H1 (cell line): ENCODE measurements at regions not wholly inside any gene's neighbourhood (a gene's known extent, or its start where the extent isn't known, plus 50 kb on each side); places are given as distances from the start of the nearest gene placed in this dataset.

Experiments used
- CHD2 ChIP-seq: IDR thresholded peaks from 2 replicates; pipeline ENCODE4 v1.6.1; 2012; ENCODE audit warnings: low read length, improper control_type of control experiment
- CTCF ChIP-seq, 3 experiments: IDR thresholded peaks; 1 replicate in 2 of 3; 2 replicates in 1 of 3; pipeline versions ENCODE4 v1.5.1 to v1.6.1; 2011; ENCODE audit warnings: low read length in 3 of 3, mild to moderate bottlenecking in 3 of 3, inconsistent platforms in 2 of 3, low read depth in 1 of 3, moderate library complexity in 1 of 3; ENCODE audit not compliant: insufficient read depth in 1 of 3; ENCODE audit errors: control extremely low read depth in 1 of 3
- E2F6 ChIP-seq: IDR thresholded peaks from 2 replicates; pipeline ENCODE4 v1.6.1; 2012; ENCODE audit warnings: inconsistent platforms
- GABPA ChIP-seq: IDR thresholded peaks from 2 replicates; pipeline ENCODE4 v1.6.1; 2011; ENCODE audit warnings: mild to moderate bottlenecking, low read length, moderate library complexity, borderline replicate concordance; ENCODE audit not compliant: insufficient read depth
- KDM1A ChIP-seq: fragments of 200-600, 300-600 bp; sonication (generic); IDR thresholded peaks from 2 replicates; pipeline ENCODE4 v1.7.1; 2016; ENCODE audit warnings: mild to moderate bottlenecking, low read length, borderline replicate concordance
- POLR2AphosphoS5 ChIP-seq: IDR thresholded peaks from 2 replicates; pipeline ENCODE4 v1.6.1; 2011; ENCODE audit warnings: low read depth, low read length
- TF ChIP-seq, protein P1 (sequence below): fragments of 300-600 bp; sonication (generic); IDR thresholded peaks from 2 replicates; pipeline ENCODE4 v1.7.1; 2012; ENCODE audit warnings: low read length, moderate library complexity, mild to moderate bottlenecking, inconsistent platforms; ENCODE audit not compliant: insufficient replicate concordance

DNA sequence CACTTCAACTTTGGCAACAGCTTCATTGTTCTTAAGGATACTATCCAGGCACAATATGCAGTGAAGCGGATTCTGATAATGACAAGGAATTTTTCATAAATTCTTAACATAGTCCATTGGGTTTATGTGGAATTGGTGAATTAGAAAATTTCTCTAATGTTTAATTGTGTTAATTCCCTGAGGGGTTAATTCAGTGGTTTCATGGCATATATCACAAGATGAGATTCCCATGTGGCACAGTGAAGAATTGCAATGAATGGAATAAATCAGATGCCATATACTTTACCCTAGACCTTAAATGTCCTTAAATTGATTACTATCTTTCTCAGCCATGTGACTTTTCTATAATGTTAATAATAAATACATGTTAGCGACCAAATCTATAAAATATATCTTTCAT is 1244.1 kb downstream of the ROBO2 start (continued):
- TF ChIP-seq, protein P1, sequence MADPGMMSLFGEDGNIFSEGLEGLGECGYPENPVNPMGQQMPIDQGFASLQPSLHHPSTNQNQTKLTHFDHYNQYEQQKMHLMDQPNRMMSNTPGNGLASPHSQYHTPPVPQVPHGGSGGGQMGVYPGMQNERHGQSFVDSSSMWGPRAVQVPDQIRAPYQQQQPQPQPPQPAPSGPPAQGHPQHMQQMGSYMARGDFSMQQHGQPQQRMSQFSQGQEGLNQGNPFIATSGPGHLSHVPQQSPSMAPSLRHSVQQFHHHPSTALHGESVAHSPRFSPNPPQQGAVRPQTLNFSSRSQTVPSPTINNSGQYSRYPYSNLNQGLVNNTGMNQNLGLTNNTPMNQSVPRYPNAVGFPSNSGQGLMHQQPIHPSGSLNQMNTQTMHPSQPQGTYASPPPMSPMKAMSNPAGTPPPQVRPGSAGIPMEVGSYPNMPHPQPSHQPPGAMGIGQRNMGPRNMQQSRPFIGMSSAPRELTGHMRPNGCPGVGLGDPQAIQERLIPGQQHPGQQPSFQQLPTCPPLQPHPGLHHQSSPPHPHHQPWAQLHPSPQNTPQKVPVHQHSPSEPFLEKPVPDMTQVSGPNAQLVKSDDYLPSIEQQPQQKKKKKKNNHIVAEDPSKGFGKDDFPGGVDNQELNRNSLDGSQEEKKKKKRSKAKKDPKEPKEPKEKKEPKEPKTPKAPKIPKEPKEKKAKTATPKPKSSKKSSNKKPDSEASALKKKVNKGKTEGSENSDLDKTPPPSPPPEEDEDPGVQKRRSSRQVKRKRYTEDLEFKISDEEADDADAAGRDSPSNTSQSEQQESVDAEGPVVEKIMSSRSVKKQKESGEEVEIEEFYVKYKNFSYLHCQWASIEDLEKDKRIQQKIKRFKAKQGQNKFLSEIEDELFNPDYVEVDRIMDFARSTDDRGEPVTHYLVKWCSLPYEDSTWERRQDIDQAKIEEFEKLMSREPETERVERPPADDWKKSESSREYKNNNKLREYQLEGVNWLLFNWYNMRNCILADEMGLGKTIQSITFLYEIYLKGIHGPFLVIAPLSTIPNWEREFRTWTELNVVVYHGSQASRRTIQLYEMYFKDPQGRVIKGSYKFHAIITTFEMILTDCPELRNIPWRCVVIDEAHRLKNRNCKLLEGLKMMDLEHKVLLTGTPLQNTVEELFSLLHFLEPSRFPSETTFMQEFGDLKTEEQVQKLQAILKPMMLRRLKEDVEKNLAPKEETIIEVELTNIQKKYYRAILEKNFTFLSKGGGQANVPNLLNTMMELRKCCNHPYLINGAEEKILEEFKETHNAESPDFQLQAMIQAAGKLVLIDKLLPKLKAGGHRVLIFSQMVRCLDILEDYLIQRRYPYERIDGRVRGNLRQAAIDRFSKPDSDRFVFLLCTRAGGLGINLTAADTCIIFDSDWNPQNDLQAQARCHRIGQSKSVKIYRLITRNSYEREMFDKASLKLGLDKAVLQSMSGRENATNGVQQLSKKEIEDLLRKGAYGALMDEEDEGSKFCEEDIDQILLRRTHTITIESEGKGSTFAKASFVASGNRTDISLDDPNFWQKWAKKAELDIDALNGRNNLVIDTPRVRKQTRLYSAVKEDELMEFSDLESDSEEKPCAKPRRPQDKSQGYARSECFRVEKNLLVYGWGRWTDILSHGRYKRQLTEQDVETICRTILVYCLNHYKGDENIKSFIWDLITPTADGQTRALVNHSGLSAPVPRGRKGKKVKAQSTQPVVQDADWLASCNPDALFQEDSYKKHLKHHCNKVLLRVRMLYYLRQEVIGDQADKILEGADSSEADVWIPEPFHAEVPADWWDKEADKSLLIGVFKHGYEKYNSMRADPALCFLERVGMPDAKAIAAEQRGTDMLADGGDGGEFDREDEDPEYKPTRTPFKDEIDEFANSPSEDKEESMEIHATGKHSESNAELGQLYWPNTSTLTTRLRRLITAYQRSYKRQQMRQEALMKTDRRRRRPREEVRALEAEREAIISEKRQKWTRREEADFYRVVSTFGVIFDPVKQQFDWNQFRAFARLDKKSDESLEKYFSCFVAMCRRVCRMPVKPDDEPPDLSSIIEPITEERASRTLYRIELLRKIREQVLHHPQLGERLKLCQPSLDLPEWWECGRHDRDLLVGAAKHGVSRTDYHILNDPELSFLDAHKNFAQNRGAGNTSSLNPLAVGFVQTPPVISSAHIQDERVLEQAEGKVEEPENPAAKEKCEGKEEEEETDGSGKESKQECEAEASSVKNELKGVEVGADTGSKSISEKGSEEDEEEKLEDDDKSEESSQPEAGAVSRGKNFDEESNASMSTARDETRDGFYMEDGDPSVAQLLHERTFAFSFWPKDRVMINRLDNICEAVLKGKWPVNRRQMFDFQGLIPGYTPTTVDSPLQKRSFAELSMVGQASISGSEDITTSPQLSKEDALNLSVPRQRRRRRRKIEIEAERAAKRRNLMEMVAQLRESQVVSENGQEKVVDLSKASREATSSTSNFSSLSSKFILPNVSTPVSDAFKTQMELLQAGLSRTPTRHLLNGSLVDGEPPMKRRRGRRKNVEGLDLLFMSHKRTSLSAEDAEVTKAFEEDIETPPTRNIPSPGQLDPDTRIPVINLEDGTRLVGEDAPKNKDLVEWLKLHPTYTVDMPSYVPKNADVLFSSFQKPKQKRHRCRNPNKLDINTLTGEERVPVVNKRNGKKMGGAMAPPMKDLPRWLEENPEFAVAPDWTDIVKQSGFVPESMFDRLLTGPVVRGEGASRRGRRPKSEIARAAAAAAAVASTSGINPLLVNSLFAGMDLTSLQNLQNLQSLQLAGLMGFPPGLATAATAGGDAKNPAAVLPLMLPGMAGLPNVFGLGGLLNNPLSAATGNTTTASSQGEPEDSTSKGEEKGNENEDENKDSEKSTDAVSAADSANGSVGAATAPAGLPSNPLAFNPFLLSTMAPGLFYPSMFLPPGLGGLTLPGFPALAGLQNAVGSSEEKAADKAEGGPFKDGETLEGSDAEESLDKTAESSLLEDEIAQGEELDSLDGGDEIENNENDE, result no peak
- TF ChIP-seq POLR2AphosphoS5, result no peak
- TF ChIP-seq CHD2, result no peak
- TF ChIP-seq CTCF (IDR thresholded peaks at IDR 0.05; ENCODE audit: control extremely low read depth in 1 of 3, insufficient read depth in 1 of 3, low read depth in 1 of 3, low read length in 3 of 3), result no peak
- TF ChIP-seq GABPA, result no peak
- TF ChIP-seq E2F6, result no peak
- TF ChIP-seq KDM1A, result no peak
